ENCODE measurements at regions not wholly inside any gene's neighbourhood (a gene's known extent, or its start where the extent isn't known, plus 50 kb on each side); places are given as distances from the start of the nearest gene placed in this dataset.
A peak's percentile ranks its signal among the peaks of the same experiment; 100 is the strongest.

- RAD21 ChIA-PET (ENCODE audit: unreplicated experiment) = interaction anchor here (0.7 to 15.5 kb wide), 18 partner anchors 8 to 406 kb away, joined by 3 to 346 read pairs (median 4); partner anchors contain the start of gene BTG1
- Histone ChIP-seq H3K36me3 (ENCODE audit: control insufficient read depth in 2 of 2, insufficient read depth in 2 of 2, low read length in 1 of 2) (no peaks in the 10 kb centered on the region), H3K9me3 (replicated peaks; ENCODE audit: control insufficient read depth, insufficient read depth, low read length) (no peaks in the 10 kb centered on the region), H3K4me3 (peak overlapping the region; percentile 17; the same call in 1 of the 2 replicates), H3K9ac (ENCODE audit: control insufficient read depth, insufficient read depth, low read length) (peak overlapping the region; percentile 45), H3K4me1 (ENCODE audit: control insufficient read depth, insufficient read depth, low read length) (peaks cover 67% of the 10 kb centered on the region), H3K27me3 (replicated peaks in 1 of 2; ENCODE audit: control insufficient read depth in 2 of 2, insufficient read depth in 2 of 2, low read length in 1 of 2) (no peaks in the 10 kb centered on the region), H3K27ac (ENCODE audit: control insufficient read depth, insufficient read depth) (peak overlapping the region; percentile 98), H3K79me2 (ENCODE audit: control insufficient read depth, insufficient read depth, low read length) (peaks cover 10% of the 10 kb centered on the region), H2AFZ (ENCODE audit: control insufficient read depth, low read depth, low read length) (no peak overlapping the region), H4K20me1 (ENCODE audit: control insufficient read depth, insufficient read depth) (no peaks in the 10 kb centered on the region), H3K4me2 (ENCODE audit: control insufficient read depth, insufficient read depth) (peak overlapping the region; percentile 33)
- CTCF ChIA-PET = interaction anchor here (0.7 to 2.9 kb wide), 6 partner anchors 17 to 407 kb away, joined by 3 to 16 read pairs (median 5); partner anchors contain the start of gene BTG1
- BruUV-seq (replicated peaks) = no TSS peak
- FAIRE-seq (peak; percentile 84), DNase-seq (ENCODE audit: low read depth, low spot score) (peak; percentile 98), ATAC-seq (peak; percentile 75)
- intact Hi-C loops (cut with micrococcal nuclease; ENCODE audit: unreplicated experiment) (loop anchor here (1.0 to 2.0 kb wide), 3 partner anchors 12 to 81 kb away; no protein-coding TSS in a partner anchor), in situ Hi-C loops (cut with MboI) (loop anchor here (25.0 kb wide), 1 partner anchor 90 kb away; no protein-coding TSS in a partner anchor)
- POLR2A ChIA-PET = interaction anchor here (0.6 to 15.5 kb wide), 11 partner anchors 8 to 406 kb away, joined by 3 to 204 read pairs (median 4); partner anchors contain the start of gene BTG1
- SMC1A ChIA-PET (ENCODE audit: uncharacterized antibody, unreplicated experiment) = interaction anchor here (0.7 to 9.6 kb wide), 22 partner anchors 7 to 518 kb away, joined by 3 to 228 read pairs (median 4); no protein-coding TSS in a partner anchor
- TF ChIP-seq TCF12 (IDR thresholded peaks at IDR 0.05; ENCODE audit: low read depth, low read length) (peak; percentile 85), RELA (IDR thresholded peaks at IDR 0.05; ENCODE audit: borderline replicate concordance, partially characterized antibody) (peak; percentile 99), CREM (IDR thresholded peaks at IDR 0.05; ENCODE audit: low read depth) (peak; percentile 83), MTA2 (IDR thresholded peaks at IDR 0.05; ENCODE audit: low read depth) (peak; percentile 96), SPI1 (IDR thresholded peaks at IDR 0.05; ENCODE audit: borderline replicate concordance, insufficient read depth, low read depth, low read length) (peak; percentile 69), SMC3 (IDR thresholded peaks at IDR 0.05; ENCODE audit: borderline replicate concordance, low read length) (no peak; the same call in 1 of the 2 replicates), BCL3 (IDR thresholded peaks at IDR 0.05; ENCODE audit: borderline replicate concordance, insufficient read depth, low read depth, low read length, poor library complexity, severe bottlenecking) (peak; percentile 93), MTA3 (IDR thresholded peaks at IDR 0.05; ENCODE audit: borderline replicate concordance, low read length) (no peak), BCL11A (IDR thresholded peaks at IDR 0.05; ENCODE audit: low read depth, low read length) (peak; percentile 98), TARDBP (IDR thresholded peaks at IDR 0.05; ENCODE audit: borderline replicate concordance) (no peak), ESRRA (IDR thresholded peaks at IDR 0.05; ENCODE audit: low read length) (no peak), MYB (IDR thresholded peaks at IDR 0.05; ENCODE audit: borderline replicate concordance, low read depth, low read length) (no peak), RBBP5 (conservative IDR thresholded peaks at IDR 0.05) (no peak), WRNIP1 (IDR thresholded peaks at IDR 0.05; ENCODE audit: borderline replicate concordance, low read depth, low read length) (no peak; the same call in 1 of the 2 replicates), IKZF2 (IDR thresholded peaks at IDR 0.05) (peak; percentile 100), HCFC1 (IDR thresholded peaks at IDR 0.05; ENCODE audit: low read length) (no peak), PAX5 (IDR thresholded peaks at IDR 0.05; ENCODE audit: borderline replicate concordance, low read depth, low read length) (peak; percentile 88; the same call in 1 of the 2 replicates), IRF3 (IDR thresholded peaks at IDR 0.05) (no peak), NR2F1 (conservative IDR thresholded peaks at IDR 0.05) (peak; percentile 71; the same call in 1 of the 2 replicates), PBX3 (IDR thresholded peaks at IDR 0.05; ENCODE audit: insufficient replicate concordance, low read depth, low read length) (no peak)
Measured at GRCh38 chr12:92551853-92552397, 150.9 kb upstream of the PLEKHG7 start.

All from GM12878 (cell line).